GM23338 (cell line): ENCODE measurements at regions not wholly inside any gene's neighbourhood (a gene's known extent, or its start where the extent isn't known, plus 50 kb on each side); places are given as distances from the start of the nearest gene placed in this dataset.

ENCODE experiments used
- ATAC-seq: fragments of 200-7000 bp; cut with Tn5 transposase; 3 replicates; pipeline ENCODE4 v1.9.1; 2020
- DNase-seq: peaks from one replicate; pipeline ENCODE4 v3.0.0-alpha.2; 2015; ENCODE audit warnings: low spot score
- H2AFZ ChIP-seq: fragments of 200-600 bp; sonication (generic); 2 replicates; pipeline ENCODE4 v1.8.0; 2016; ENCODE audit warnings: antibody characterized with exemption, mild to moderate bottlenecking, moderate library complexity
- H3F3A ChIP-seq: fragments of 200-600 bp; sonication (generic); replicated peaks from 2 replicates; pipeline ENCODE4 v1.8.0; 2017; ENCODE audit warnings: antibody characterized with exemption, mixed run types, low read depth
- H3K27ac ChIP-seq: fragments of 200-600 bp; sonication (generic); 2 replicates; pipeline ENCODE4 v1.6.1; 2016; ENCODE audit warnings: low read depth
- H3K27me3 ChIP-seq: fragments of 200-600 bp; sonication (generic); 2 replicates; pipeline ENCODE4 v1.8.0; 2016; ENCODE audit warnings: mild to moderate bottlenecking, mixed run types, moderate library complexity; ENCODE audit not compliant: insufficient read depth
- H3K36me3 ChIP-seq: fragments of 200-600 bp; sonication (generic); 2 replicates; pipeline ENCODE4 v1.8.0; 2016; ENCODE audit warnings: mild to moderate bottlenecking; ENCODE audit not compliant: insufficient read depth
- H3K4me1 ChIP-seq: fragments of 200-600 bp; sonication (generic); 2 replicates; pipeline ENCODE4 v1.8.0; 2016; ENCODE audit warnings: mild to moderate bottlenecking, moderate library complexity; ENCODE audit not compliant: insufficient read depth
- H3K4me2 ChIP-seq: fragments of 200-600 bp; sonication (generic); 2 replicates; pipeline ENCODE4 v1.7.1; 2017; ENCODE audit warnings: mixed run types
- H3K4me3 ChIP-seq: fragments of 200-600 bp; sonication (generic); 2 replicates; pipeline ENCODE4 v1.6.1; 2016; ENCODE audit warnings: mixed run types
- H3K79me2 ChIP-seq: fragments of 200-600 bp; sonication (generic); replicated peaks from 2 replicates; pipeline ENCODE4 v1.8.0; 2017; ENCODE audit warnings: mild to moderate bottlenecking; ENCODE audit not compliant: insufficient read depth
- H3K9me2 ChIP-seq: fragments of 200-600 bp; sonication (generic); 2 replicates; pipeline ENCODE4 v1.8.0; 2017; ENCODE audit not compliant: insufficient read depth
- H4K20me1 ChIP-seq: fragments of 200-600 bp; sonication (generic); replicated peaks from 2 replicates; pipeline ENCODE4 v1.8.0; 2017; ENCODE audit warnings: mild to moderate bottlenecking; ENCODE audit not compliant: insufficient read depth
- H3K27ac Mint-ChIP-seq: 2 replicates; pipeline ENCODE4 v1.8.0; 2020; ENCODE audit warnings: inconsistent platforms, mild to moderate bottlenecking, moderate library complexity, mixed read lengths
- H3K27me3 Mint-ChIP-seq: 3 replicates; pipeline ENCODE4 v1.8.0; 2022; ENCODE audit warnings: low read depth, mild to moderate bottlenecking, moderate library complexity, mixed read lengths, inconsistent platforms; ENCODE audit not compliant: insufficient read depth, poor library complexity
- H3K36me3 Mint-ChIP-seq: 3 replicates; pipeline ENCODE4 v1.8.0; 2021; ENCODE audit warnings: low read depth, mild to moderate bottlenecking, inconsistent platforms, moderate library complexity, mixed read lengths
- H3K4me1 Mint-ChIP-seq: 3 replicates; pipeline ENCODE4 v1.8.0; 2020; ENCODE audit warnings: mild to moderate bottlenecking, inconsistent platforms, mixed read lengths
- H3K4me3 Mint-ChIP-seq: 3 replicates; pipeline ENCODE4 v1.8.0; 2021; ENCODE audit warnings: moderate library complexity, mild to moderate bottlenecking, inconsistent platforms, mixed read lengths
- H3K9me3 Mint-ChIP-seq: 3 replicates; pipeline ENCODE4 v1.8.0; 2020; ENCODE audit warnings: moderate library complexity, mild to moderate bottlenecking, inconsistent platforms, mixed read lengths
- CREB1 ChIP-seq: fragments of 250-450 bp; sonication (Bioruptor Pico); IDR thresholded peaks from 2 replicates; pipeline ENCODE4 v1.5.0; 2020; ENCODE audit warnings: low read depth, mild to moderate bottlenecking, moderate library complexity
- EZH2 ChIP-seq: fragments of 200-600 bp; sonication (generic); IDR thresholded peaks from one replicate; pipeline ENCODE4 v1.8.0; 2017; ENCODE audit warnings: antibody characterized with exemption, mild to moderate bottlenecking, low read depth; ENCODE audit not compliant: unreplicated experiment
- EZH2phosphoT487 ChIP-seq: fragments of 200-600 bp; sonication (generic); IDR thresholded peaks from one replicate; pipeline ENCODE4 v1.8.1; 2018; ENCODE audit warnings: antibody characterized with exemption; ENCODE audit not compliant: unreplicated experiment
- JUNB ChIP-seq: IDR thresholded peaks from one replicate; pipeline ENCODE4 v1.6.1; 2016; ENCODE audit warnings: antibody characterized with exemption; ENCODE audit not compliant: unreplicated experiment
- NANOG ChIP-seq: IDR thresholded peaks from 2 replicates; pipeline ENCODE4 v1.6.1; 2016; ENCODE audit warnings: antibody characterized with exemption, borderline replicate concordance
- POLR2AphosphoS5 ChIP-seq: IDR thresholded peaks from 2 replicates; pipeline ENCODE4 v1.6.1; 2016; ENCODE audit warnings: antibody characterized with exemption, low read depth
- STAT1 ChIP-seq: IDR thresholded peaks from one replicate; pipeline ENCODE4 v1.6.1; 2016; ENCODE audit warnings: antibody characterized with exemption; ENCODE audit not compliant: unreplicated experiment
- ZNF114 ChIP-seq: fragments of 250-450 bp; sonication (Bioruptor Pico); IDR thresholded peaks from 2 replicates; pipeline ENCODE4 v1.5.0; 2020; ENCODE audit warnings: mild to moderate bottlenecking, moderate library complexity
- ZNF331 ChIP-seq: fragments of 250-450 bp; sonication (Bioruptor Pico); IDR thresholded peaks from 2 replicates; pipeline ENCODE4 v1.5.0; 2020; ENCODE audit warnings: low read depth, mild to moderate bottlenecking, moderate library complexity
- TF ChIP-seq, protein P1 (sequence below): IDR thresholded peaks from one replicate; pipeline ENCODE4 v1.6.1; 2018; ENCODE audit warnings: antibody characterized with exemption; ENCODE audit not compliant: unreplicated experiment
- TF ChIP-seq, protein P2 (sequence below): fragments of 250-450 bp; sonication (Bioruptor Pico); IDR thresholded peaks from 2 replicates; pipeline ENCODE4 v1.5.0; 2020; ENCODE audit warnings: mild to moderate bottlenecking, moderate library complexity
- TF ChIP-seq, protein P3 (sequence below): IDR thresholded peaks from 2 replicates; pipeline ENCODE4 v1.6.1; 2016; ENCODE audit warnings: antibody characterized with exemption
- TF ChIP-seq, protein P4 (sequence below), 2 experiments: fragments of 200-600 bp in 1 of 2; sonication (generic) in 1 of 2; conservative IDR thresholded peaks; 2 replicates each; pipeline versions ENCODE4 v1.5.1 to v1.6.1; 2016 to 2017; ENCODE audit warnings: antibody characterized with exemption in 2 of 2, low read depth in 2 of 2, mild to moderate bottlenecking in 2 of 2, moderate library complexity in 1 of 2

DNA sequence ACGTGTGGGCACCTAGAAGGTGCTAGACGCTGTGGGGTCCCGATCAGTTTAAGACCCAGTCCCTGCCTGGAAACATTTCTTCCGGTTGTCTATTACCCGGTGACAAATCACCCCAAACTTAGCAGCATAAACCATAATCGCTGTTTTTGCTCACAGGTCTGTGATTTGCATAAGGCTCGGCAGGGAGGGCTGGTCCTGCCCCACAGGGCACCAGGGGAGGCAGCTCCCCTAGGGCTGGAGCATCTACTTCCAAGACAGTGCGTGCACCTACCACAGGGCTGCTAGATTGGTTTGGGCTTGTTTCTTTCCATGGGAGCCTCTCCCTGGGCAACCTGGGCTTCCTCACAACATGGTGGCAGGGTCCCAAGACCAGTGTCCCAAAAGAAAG is 214.5 kb upstream of the CIBAR2 start:
- Histone ChIP-seq H3K9me2 (no peaks in the 10 kb centered on the region), H3K79me2 (0 out of 2 replicates have a peak, but pooled peaks cover 13% of the 10 kb centered on the region), H2AFZ (no peak overlapping the region), H4K20me1 (no peaks in the 10 kb centered on the region), H3K27me3 (peaks cover 18% of the 10 kb centered on the region), H3K4me3 (no peak overlapping the region), H3K4me2 (peak overlapping the region; percentile 26; the same call in 1 of the 2 replicates), H3K27ac (no peak overlapping the region; the same call in 1 of the 2 replicates), H3F3A (peaks cover 16% of the 10 kb centered on the region), H3K4me1 (peaks cover 39% of the 10 kb centered on the region), H3K36me3 (no peaks in the 10 kb centered on the region)
- Mint-ChIP-seq H3K36me3 (peaks cover 7% of the 10 kb centered on the region; the same call in 2 of the 3 replicates), H3K9me3 (peaks cover 3% of the 10 kb centered on the region; the same call in 1 of the 3 replicates), H3K27me3 (peaks cover 26% of the 10 kb centered on the region), H3K4me1 (peaks cover 37% of the 10 kb centered on the region), H3K27ac (no peak overlapping the region), H3K4me3 (no peak overlapping the region)
- ATAC-seq, result no peak
- TF ChIP-seq, protein P1, sequence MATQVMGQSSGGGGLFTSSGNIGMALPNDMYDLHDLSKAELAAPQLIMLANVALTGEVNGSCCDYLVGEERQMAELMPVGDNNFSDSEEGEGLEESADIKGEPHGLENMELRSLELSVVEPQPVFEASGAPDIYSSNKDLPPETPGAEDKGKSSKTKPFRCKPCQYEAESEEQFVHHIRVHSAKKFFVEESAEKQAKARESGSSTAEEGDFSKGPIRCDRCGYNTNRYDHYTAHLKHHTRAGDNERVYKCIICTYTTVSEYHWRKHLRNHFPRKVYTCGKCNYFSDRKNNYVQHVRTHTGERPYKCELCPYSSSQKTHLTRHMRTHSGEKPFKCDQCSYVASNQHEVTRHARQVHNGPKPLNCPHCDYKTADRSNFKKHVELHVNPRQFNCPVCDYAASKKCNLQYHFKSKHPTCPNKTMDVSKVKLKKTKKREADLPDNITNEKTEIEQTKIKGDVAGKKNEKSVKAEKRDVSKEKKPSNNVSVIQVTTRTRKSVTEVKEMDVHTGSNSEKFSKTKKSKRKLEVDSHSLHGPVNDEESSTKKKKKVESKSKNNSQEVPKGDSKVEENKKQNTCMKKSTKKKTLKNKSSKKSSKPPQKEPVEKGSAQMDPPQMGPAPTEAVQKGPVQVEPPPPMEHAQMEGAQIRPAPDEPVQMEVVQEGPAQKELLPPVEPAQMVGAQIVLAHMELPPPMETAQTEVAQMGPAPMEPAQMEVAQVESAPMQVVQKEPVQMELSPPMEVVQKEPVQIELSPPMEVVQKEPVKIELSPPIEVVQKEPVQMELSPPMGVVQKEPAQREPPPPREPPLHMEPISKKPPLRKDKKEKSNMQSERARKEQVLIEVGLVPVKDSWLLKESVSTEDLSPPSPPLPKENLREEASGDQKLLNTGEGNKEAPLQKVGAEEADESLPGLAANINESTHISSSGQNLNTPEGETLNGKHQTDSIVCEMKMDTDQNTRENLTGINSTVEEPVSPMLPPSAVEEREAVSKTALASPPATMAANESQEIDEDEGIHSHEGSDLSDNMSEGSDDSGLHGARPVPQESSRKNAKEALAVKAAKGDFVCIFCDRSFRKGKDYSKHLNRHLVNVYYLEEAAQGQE, result no peak
- TF ChIP-seq, protein P2, sequence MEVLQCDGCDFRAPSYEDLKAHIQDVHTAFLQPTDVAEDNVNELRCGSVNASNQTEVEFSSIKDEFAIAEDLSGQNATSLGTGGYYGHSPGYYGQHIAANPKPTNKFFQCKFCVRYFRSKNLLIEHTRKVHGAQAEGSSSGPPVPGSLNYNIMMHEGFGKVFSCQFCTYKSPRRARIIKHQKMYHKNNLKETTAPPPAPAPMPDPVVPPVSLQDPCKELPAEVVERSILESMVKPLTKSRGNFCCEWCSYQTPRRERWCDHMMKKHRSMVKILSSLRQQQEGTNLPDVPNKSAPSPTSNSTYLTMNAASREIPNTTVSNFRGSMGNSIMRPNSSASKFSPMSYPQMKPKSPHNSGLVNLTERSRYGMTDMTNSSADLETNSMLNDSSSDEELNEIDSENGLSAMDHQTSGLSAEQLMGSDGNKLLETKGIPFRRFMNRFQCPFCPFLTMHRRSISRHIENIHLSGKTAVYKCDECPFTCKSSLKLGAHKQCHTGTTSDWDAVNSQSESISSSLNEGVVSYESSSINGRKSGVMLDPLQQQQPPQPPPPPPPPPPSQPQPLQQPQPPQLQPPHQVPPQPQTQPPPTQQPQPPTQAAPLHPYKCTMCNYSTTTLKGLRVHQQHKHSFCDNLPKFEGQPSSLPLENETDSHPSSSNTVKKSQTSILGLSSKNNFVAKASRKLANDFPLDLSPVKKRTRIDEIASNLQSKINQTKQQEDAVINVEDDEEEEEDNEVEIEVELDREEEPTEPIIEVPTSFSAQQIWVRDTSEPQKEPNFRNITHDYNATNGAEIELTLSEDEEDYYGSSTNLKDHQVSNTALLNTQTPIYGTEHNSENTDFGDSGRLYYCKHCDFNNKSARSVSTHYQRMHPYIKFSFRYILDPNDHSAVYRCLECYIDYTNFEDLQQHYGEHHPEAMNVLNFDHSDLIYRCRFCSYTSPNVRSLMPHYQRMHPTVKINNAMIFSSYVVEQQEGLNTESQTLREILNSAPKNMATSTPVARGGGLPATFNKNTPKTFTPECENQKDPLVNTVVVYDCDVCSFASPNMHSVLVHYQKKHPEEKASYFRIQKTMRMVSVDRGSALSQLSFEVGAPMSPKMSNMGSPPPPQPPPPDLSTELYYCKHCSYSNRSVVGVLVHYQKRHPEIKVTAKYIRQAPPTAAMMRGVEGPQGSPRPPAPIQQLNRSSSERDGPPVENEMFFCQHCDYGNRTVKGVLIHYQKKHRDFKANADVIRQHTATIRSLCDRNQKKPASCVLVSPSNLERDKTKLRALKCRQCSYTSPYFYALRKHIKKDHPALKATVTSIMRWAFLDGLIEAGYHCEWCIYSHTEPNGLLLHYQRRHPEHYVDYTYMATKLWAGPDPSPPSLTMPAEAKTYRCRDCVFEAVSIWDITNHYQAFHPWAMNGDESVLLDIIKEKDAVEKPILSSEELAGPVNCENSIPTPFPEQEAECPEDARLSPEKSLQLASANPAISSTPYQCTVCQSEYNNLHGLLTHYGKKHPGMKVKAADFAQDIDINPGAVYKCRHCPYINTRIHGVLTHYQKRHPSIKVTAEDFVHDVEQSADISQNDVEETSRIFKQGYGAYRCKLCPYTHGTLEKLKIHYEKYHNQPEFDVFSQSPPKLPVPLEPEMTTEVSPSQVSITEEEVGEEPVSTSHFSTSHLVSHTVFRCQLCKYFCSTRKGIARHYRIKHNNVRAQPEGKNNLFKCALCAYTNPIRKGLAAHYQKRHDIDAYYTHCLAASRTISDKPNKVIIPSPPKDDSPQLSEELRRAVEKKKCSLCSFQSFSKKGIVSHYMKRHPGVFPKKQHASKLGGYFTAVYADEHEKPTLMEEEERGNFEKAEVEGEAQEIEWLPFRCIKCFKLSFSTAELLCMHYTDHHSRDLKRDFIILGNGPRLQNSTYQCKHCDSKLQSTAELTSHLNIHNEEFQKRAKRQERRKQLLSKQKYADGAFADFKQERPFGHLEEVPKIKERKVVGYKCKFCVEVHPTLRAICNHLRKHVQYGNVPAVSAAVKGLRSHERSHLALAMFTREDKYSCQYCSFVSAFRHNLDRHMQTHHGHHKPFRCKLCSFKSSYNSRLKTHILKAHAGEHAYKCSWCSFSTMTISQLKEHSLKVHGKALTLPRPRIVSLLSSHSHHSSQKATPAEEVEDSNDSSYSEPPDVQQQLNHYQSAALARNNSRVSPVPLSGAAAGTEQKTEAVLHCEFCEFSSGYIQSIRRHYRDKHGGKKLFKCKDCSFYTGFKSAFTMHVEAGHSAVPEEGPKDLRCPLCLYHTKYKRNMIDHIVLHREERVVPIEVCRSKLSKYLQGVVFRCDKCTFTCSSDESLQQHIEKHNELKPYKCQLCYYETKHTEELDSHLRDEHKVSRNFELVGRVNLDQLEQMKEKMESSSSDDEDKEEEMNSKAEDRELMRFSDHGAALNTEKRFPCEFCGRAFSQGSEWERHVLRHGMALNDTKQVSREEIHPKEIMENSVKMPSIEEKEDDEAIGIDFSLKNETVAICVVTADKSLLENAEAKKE (CRISPR knock-in tag), result no peak
- TF ChIP-seq NANOG, result no peak
- no peak for TF ChIP-seq JUNB
- TF ChIP-seq ZNF114 (CRISPR knock-in tag), result no peak
- TF ChIP-seq, protein P3, sequence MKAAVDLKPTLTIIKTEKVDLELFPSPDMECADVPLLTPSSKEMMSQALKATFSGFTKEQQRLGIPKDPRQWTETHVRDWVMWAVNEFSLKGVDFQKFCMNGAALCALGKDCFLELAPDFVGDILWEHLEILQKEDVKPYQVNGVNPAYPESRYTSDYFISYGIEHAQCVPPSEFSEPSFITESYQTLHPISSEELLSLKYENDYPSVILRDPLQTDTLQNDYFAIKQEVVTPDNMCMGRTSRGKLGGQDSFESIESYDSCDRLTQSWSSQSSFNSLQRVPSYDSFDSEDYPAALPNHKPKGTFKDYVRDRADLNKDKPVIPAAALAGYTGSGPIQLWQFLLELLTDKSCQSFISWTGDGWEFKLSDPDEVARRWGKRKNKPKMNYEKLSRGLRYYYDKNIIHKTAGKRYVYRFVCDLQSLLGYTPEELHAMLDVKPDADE, result no peak
- no peak for TF ChIP-seq ZNF331 (CRISPR knock-in tag)
- TF ChIP-seq EZH2, result no peak
- no peak for TF ChIP-seq STAT1
- no peak for TF ChIP-seq POLR2AphosphoS5
- no peak for TF ChIP-seq CREB1 (CRISPR knock-in tag)
- no peak for TF ChIP-seq EZH2phosphoT487
- TF ChIP-seq, protein P4, sequence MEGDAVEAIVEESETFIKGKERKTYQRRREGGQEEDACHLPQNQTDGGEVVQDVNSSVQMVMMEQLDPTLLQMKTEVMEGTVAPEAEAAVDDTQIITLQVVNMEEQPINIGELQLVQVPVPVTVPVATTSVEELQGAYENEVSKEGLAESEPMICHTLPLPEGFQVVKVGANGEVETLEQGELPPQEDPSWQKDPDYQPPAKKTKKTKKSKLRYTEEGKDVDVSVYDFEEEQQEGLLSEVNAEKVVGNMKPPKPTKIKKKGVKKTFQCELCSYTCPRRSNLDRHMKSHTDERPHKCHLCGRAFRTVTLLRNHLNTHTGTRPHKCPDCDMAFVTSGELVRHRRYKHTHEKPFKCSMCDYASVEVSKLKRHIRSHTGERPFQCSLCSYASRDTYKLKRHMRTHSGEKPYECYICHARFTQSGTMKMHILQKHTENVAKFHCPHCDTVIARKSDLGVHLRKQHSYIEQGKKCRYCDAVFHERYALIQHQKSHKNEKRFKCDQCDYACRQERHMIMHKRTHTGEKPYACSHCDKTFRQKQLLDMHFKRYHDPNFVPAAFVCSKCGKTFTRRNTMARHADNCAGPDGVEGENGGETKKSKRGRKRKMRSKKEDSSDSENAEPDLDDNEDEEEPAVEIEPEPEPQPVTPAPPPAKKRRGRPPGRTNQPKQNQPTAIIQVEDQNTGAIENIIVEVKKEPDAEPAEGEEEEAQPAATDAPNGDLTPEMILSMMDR (conservative IDR thresholded peaks at IDR 0.05; ENCODE audit: low read depth in 2 of 2), result no peak
- no peak for DNase-seq
